HG02943 (cell line): ENCODE measurements at regions not wholly inside any gene's neighbourhood (a gene's known extent, or its start where the extent isn't known, plus 50 kb on each side); places are given as distances from the start of the nearest gene placed in this dataset.
"Not testable (repeated sequence)": the region's sequence is repeated elsewhere in the genome, so short reads cannot be mapped to it uniquely, and the experiment has no call there.

ENCODE experiments used
- ATAC-seq: cut with Tn5 transposase; IDR thresholded peaks from one replicate; pipeline ENCODE4 v1.9.1; 2021; ENCODE audit warnings: mild to moderate bottlenecking, low read depth, moderate library complexity; ENCODE audit not compliant: unreplicated experiment

DNA sequence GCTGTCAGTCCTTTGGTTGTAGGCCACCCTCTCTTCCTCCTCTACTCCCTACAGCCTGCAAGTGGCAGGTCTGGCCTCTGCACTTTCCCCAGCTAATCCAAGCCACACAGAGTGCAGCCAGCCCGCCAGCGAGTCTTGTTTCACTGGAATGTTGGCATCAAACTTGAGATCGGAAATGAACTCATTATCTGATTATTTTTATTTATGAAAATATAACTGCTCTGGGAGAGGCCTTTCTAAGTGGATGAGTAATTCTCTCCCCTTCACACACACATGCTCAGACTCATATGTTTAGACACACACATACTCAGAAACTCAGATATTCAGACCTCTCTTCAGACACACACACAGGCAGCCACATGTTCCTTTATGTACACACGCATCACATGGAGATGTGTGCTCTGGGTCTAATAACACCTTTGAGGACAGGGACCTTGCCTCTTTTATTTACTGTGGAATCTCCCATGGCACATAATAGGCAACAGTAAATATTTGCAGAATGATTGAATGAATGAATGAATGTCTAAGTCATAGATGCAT, 151.3 kb downstream of the ZFP36L2 start:
- no peak for ATAC-seq

DNA sequence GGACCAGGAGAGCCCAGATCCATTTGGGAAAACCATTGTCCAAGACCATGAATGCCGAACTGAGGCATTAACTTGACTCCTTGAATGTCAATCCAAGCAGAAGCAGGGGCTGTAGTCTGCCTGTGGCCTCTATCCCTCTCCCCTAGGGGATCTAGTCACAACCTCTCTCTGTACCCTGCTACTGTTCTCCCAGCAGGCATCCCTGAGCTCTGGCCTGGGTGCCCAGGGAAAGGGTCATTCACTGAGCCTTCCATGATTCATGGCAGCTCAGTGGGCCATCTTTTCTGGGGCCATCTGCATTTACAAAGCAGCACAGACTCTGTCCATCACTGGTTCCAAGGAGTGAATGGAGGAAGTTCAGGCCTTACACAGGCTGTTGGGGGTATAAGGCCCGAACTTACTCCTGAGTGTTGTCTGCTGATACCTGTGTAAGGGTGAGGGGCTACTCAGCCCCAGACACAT, 151.8 kb downstream of the ZFP36L2 start:
- no peak for ATAC-seq

DNA sequence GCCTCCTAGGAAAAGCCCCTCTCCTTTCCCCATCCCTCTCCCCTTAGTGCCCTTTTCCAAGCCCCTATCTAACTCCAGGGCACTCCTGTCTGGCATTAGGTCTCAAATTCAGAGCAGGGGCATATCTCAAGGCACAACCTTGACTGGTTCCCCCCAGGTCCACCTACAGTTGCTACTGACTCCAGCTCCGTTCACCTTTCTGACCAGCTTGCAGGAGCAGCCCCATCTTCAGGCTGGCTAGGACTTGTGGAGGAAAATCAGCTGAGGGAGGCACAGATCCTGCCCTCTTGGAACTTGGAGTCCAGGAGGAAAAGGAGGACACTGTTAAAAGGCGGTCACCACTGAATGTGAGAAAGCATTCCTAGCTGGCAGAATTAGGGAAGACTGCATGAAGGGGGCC, 152.4 kb downstream of the ZFP36L2 start:
- ATAC-seq, result no peak

DNA sequence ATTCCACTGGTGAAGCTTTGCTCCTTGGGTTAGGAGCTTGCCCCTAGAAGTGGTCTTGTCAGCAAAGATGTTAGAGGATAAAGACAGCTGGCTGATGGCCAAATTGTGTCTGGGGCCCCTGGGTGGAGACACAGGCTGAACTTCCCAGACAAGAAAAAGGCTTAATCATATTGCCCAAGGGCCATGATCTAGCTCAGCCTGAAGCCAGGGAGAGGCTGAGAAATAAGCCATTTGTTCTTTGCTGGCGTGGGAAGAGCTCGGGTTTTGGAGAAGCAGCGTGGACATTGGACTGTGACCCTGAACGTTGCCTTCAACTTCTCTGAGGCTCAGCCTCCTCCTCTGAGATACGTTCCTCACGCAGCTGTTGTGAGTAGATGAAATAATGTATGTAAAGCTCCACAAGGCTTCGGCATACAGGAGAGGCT, 153.0 kb downstream of the ZFP36L2 start:
- no peak for ATAC-seq

DNA sequence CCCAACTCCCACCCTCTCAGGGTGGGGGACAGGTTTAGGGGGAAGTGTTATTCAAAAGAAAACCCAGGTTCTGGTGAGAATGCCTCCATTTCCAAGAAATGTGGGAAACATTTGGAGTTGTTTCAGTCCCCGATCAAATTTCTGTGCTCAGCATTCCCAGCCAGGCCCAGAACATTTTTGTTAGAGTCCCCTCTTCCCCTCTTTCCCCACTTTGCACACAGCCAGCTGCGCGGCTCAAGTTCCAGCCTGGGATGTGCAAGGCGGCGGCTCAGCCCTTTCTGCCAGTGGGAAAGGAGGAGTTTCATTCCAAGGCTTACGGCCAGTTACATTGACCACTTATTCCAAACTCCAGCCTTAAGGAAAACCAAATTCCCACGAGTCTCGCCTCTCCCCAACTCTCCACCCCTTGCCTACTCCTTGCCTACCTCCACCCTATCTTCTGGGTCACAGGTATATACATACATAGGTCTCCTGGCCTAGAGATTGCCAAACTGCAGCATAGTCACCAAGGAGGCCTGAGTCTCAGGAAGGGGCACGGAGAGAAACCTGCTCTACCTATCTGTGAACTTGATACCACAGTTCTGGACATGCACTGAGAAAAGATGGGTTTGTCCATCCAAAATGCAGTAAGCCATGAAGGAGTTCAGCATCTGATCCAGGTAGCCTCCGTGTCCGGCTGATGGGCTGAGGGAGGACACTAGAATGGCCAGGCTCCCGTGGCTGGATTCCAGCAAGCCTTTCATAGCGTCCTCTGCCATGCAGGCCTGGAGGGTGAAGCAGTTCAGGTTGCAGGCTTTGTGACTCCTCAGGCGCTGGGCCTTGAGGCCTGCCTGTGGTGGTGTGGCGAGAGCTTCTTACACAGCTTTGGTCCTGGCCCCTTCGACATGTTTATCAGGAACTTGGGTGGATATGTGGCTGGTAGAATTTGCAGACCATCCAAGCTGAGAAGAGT, 154.5 kb downstream of the ZFP36L2 start:
- no peak for ATAC-seq

DNA sequence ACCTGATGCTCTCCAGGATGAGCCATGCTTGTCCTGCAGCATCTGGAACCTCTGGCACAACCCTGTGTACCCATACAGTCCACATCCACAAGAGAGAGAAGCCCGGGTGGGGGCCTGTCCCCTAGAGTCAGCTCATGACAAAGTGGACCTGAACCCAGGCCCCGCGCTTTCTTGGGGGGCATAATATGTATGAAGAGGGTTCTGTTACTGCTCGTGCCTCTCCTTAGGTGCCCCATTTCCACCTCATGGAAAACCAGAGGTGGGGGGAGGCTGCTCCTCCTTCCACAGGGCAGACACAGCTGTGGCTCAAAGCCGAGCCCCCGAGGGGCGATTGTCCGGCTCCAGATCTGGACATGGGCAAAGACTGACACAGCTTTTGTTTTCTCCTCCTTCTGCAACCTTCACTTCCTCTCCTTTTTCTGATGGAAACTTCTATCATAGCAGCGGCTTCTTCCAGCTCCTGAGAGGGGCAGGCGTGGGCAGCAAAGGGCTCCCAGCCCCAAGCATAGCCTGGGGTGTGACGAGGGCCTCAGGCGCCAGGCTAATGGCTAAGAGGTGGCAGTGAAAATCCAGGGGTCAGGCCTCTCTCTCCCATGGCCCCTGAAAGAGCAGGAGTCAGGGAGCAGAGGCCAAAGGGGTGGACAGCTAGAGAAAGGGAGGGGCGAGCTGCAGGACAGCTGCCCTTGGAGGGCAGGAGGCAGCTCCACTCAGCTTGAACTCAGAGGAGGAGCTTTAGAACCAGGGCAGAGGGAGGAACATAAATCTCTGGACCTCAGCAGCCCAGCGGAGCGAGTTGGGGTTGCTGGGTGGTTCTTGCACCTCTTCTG, 155.5 kb downstream of the ZFP36L2 start:
- no peak for ATAC-seq

DNA sequence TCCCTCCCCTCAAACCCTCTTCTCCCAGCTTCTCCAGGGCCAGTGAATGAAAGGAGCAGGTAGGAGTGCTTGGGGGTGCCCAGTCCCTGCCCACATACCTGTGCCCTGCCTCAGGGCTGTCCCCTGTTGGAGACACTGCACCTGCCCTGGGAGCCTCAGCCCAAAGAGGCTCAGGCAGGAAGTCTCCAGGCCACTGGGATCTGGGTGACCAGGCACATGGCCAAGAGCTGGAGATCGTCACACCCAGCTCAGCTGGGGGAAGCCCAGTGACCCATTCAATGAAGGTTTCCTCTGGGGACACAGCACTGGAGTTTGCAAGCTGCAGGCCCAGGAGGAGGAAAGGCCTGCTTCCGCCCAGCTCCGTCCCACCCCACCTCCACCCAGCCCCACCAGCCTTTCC, 156.4 kb downstream of the ZFP36L2 start:
- ATAC-seq, result no peak

DNA sequence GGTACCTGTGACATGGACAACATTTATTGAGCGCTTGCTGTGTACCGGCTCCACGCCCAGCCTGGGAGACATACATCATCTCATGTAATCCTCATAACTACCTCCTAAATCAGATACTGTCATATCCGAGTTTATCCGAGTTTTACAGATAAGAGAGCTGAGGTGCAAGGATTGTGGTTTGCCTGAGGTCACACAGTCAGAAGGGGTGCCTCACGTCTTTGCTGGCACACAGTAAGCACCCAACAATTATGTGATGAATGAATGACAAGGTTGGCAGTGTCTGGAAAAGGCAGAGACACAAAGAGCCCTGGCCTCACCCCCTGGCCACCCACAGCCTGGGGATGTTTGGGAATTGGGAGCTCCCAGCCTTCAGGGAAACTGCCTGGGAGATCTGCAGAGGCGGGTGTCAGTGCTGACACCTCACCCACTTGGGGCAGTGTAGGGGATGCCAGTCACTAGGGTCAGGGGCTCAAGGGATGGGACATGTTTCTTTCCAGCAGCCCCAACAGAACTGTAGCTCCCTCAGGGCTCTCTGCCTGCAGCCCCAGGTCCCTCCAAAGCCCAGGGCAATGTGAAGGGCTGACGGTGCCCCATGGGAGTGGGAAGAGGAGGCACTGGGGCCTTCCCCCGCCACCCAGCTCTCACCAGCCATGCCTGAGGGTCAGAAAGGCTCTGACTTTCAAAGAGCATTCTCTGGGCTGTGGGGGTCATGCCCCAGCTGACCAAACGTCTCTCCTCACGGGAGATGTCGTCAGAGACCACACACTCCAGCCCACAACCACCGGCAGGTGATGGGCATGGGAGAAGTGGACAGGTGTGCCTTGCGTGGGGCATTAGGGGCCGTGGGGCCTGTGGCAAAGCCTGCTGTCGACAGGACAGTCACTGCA, 157.5 kb downstream of the ZFP36L2 start:
- no peak for ATAC-seq

DNA sequence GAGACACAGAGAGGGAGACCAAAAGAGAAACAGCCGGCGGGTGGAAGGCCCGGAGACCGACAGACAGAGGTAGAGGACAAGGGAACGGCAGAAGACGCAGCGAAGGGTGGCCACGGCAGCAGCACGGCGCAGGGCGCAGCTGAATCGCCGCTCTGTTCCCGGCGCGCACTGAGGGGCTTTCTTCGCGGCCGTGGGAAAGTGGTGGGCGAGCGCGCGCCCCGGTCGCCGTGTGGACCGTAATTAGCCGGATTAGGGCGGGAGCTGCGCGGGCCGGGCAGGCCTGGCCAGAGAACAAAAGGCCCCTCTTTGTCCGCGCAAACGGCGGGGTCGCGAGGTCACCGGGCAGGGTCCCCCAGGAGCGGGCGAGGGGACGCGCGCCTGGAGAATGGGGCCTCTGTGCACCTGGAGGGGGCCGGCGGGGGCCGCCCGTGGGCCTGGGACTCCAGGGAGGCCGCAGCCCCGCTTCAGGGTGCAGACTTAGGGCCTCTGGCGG, 158.3 kb downstream of the ZFP36L2 start:
- ATAC-seq, result no peak

DNA sequence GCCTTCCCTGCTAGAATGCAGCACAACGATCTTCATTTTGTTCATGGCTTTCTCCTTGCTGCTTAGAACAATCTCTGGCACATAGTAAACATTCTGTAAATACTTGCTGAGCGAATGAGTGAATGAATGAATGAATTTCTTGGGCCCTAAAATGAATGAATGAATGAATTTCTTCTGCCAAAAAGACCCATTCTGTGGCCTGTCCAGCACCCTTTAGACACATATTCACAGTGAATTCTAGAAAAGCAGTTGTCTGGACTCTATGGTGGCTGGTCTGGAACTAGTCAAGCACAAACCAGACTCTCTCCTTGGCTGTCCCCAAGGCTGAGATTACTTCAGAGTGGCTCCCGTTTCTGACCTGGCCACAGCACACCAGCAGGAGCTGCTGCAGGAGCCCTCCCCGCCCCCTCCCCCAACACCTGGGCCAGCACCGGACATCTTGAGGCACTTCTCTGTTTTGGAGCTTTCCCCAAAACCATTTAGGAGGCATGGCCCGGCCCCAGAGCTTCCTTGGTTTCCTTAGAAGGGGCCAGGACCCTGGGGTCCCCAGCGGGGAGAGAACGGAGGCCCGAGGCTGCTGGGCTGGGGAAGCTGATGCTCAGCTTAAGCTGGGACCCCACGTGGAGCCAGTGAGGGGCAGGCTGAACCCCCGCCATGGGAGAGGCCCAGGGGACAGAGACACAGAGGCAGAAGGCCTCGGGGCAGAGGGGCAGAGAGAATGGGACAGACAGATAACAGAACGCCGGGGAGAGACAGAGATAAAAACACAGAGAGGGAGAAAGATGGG, 159.0 kb downstream of the ZFP36L2 start:
- ATAC-seq, result no peak

DNA sequence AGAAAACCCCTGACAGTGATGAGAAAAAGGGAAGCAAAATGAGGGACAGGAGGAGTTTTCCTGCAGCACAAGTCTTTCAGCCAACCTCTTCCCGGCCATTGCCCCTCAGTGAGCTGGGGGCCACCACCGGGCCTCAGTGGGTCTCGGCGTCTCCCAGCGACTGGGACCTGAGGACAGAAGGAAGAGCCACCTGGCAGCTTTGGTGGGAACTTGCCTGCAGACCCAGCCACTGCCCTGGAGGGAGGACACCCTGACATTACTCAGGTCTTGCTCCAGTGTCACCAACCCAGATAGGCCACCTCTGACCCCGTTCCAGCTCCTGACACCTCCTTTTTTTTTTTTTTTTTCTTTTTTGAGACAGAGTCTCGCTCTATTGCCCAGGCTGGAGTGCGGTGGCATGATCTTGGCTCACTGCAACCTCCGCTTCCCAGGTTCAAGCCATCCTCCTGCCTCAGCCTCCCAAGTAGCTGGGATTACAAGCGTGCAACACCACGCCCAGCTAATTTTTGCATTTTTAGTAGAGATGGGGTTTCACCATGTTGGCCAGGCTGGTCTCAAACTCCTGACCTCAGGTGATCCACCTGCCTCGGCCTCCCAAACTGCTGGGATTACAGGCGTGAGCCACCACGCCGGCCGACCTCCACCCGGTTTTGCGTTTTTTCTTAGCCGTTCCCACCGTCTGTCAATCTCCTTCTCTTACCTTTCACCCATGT, 159.7 kb downstream of the ZFP36L2 start:
- not testable (repeated sequence) for ATAC-seq

DNA sequence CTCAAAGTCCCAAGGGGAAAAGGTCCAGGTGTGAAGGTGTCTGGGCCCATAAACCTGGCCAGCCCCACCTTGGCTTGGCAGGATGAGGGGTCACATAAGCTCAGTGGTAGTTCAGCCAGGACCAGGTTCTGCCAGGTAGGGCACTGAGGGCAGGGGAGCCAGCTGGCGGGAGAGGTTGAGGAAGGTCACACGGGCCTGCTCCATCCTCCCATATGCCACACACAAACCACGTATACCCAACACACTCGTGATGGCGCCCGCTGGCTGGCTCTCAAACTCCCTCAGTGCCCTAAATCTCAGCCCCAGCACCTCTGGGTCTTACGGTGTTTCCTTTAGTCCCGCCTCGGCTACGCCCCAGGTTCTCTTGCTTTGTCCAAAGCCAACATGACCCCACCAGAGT, 160.5 kb downstream of the ZFP36L2 start:
- ATAC-seq, result no peak

DNA sequence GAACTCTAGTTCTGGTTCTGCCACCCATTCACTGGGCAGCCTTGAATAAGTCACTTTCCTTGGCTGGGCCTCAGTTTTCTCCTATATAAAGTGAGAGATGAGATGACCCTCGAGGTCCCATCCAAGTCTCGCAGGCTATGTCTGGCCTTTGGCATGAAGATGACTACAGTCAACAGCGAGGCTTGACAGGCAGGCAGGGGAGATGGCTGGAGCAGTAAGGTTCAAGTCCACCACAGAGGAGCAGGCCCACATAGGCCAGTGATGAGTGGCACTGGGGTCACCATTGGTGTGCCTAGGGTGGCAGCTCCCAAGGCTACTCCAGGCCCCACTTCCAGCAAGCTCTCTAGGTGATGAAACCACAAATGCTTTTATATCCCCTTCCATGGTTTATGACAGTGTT, 161.4 kb downstream of the ZFP36L2 start:
- no peak for ATAC-seq

DNA sequence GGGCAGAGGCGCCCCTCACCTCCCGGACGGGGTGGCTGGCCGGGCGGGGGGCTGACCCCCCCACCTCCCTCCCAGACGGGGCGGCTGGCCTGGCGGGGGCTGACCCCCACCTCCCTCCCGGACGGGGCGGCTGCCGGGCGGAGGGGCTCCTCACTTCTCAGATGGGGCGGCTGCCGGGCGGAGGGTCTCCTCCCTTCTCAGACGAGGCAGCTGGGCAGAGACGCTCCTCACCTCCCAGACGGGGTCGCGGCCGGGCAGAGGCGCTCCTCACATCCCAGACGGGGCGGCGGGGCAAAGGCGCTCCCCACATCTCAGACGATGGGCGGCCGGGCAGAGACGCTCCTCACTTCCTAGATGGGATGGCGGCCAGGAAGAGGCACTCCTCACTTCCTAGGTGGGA, 163.3 kb downstream of the ZFP36L2 start:
- ATAC-seq, result not testable (repeated sequence)

DNA sequence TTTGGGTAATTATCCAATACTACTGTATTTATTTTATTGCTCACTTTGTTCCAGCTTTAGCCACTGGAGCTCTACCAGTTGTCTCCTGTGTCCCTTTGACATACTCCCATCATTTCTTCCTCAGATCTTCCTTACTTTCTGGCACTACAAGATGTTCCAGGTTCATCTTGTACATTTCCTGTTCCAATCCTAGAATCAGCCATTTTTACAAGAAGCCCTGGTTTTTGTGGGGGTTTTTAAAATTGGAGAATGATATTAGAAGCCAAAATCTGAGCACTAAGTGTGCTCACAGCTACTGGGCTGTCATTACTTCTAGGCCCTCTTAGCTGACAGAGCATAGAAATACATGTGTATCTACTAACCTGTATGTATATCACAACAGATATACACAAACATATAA, 164.3 kb downstream of the ZFP36L2 start:
- no peak for ATAC-seq

DNA sequence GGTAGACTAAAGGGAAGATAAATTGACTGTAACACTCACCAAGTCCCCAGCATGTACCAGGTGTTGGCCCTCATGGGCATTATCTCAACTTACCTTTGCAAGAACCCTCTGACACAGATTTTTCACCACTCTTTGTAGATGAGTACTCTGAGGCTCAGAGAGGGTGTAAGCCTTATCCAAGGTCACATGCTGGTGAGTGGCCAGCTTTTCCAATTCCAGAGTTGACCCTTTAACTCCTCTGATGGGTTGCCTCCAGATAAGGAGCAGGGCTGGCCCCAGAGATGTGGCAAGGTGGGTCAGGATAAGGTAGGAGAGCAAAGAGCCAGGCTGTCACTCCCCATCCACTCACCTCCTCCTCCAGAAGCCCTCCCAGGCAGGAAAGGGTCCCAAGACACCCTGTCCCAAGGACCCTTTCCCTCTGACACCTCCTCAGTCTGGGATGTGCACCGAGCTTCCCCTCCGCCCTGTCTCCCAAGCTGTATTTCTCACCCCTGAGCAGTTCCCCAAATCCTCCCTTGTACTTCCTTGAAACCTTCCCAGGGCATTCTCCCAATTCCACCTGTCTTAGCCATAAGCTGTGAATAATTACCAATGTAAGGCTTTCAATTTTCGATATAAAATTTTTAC, 165.9 kb downstream of the ZFP36L2 start:
- no peak for ATAC-seq

DNA sequence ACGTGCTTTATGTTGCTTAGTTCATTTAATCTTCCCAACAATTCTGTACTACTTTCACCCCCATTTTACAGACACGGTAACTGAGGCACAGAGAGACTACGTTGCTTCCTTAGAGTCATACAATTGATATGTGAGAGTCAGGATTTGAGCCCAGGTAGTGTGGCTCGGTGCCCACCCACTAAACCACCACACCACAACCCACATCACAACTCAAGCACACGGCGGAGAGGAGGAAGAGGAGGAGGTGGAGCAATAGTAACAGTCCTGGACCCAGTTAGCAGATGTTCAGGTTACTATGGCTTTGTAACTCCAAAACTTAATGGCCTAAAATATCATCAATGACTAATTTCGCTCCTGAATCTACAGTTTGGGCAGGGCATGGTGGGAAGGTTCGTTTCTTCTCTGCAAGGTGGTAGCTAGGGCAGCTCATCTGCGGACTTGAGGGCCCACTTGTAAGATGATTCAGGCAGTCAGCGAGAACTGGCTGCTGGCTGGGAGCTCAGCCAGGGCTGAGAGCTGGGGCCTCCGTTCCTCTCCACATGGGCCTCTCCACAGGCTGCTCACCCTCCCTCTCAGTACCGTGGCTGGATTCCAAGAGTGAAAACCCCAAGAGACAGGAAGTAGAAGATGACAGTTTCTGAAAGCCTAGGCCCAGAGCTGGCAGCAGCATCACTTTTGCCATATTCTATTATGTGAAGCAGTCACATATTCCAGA, 167.1 kb downstream of the ZFP36L2 start:
- ATAC-seq, result no peak

DNA sequence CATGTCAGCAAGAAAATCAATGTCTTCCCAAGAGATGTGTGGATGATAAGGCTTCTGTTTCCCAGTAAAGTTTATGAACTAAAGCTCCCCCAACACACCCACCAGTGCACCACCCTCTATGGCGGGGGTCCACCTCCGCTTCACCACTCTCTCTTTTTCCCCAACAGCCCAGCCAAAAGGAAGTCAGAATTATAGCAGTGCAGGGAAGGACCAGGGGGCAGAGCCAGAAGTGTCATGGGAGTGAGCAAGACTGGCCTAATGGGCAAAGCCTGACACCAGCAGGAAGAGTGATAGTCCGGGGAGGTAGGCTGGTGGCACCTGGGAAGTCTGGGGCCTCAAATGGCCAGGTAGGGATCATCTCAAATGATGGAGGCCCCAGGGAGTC, 167.7 kb downstream of the ZFP36L2 start:
- no peak for ATAC-seq
